GM21390 (cell line): ENCODE measurements at regions not wholly inside any gene's neighbourhood (a gene's known extent, or its start where the extent isn't known, plus 50 kb on each side); places are given as distances from the start of the nearest gene placed in this dataset.

Experiments
- ATAC-seq: cut with Tn5 transposase; IDR thresholded peaks from one replicate; pipeline ENCODE4 v1.9.1; 2021; ENCODE audit not compliant: unreplicated experiment

DNA sequence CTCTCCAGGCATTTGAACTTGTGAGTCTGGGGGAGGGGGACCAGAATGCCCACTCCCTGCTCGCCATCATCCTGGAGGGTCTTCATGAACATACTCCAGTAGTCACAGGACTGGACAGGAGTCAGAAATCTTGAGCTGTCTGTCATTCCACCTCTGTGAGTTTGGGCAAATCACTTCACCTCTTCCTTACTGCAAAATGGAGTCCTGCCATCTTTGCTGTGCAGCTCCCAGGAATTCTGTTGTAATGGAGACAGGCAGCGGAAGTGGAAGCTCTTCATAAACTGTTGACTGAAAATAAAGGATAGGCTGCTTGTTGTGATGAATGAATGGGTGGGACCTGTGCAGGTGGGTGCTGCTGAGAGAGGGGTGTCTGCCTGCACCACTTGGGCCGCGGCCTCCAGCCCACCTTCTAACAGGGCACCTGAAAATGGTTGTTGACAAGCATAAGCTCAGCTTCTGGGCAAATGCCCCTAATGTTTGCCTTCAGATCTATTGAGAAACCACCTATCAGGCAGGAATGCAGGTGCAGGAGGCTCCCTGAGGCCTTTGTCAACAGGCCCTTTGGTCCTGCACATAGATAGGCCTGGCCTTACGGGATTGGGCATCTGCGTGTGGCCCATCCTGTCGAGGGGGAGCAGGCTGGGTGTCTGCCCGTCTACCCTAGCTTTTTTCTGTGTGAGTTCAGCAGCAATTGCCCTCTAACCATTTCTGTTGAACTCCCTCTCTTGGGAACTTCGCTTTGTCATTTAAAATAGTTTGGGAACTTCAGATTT is 321.0 kb downstream of the RPS6KC1 start:
- ATAC-seq, result no peak

DNA sequence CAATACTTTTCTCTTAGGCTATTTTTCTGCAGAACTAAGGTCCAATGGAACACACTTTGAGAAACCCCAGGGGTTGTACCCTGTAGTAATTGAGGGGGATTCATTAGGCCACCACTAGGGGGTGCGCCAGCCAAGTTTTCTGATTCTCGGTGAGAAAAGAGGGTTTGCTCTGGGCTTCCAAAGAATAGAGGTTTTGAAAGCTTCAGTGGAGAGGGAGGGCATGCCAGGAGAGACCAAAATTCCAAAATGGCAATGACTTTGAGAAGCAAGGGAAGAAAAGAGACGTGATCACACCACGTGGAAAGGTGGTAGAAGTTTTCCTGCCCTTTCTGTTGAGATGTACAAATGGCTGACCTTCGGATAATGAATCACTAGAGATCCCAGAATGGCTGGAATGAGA is 323.3 kb downstream of the RPS6KC1 start:
- ATAC-seq, result peak; percentile 93

- ATAC-seq, result no peak
These were observed 324.0 kb downstream of the RPS6KC1 start for GRCh38 chr1:213375002-213375401.

DNA sequence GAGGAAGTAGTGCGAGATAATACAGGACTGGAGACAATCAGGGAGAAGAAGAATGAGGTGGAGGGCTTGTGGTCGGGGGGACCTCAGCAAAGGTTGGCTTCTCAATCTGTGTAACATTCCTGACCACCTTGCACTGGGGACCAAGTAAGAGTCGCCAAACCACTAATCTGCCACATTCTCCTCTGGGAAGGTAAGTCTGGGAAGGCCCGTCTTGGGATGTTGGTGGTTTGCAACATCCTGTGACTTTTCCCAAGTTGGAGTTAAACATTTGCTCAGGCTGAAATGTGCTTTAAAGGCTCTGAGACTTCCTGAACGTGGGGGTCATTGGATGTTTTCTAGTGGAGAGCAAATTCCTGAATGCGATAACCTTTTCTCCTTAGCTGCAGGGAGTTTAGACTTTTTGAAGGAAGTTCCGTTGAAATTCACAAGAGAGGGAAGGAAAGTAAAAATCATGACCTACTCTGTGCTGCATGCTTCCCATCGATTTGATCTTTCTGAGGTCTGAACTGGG is 325.9 kb downstream of the RPS6KC1 start:
- no peak for ATAC-seq

- no peak for ATAC-seq
These were observed 329.8 kb downstream of the RPS6KC1 start for GRCh38 chr1:213380865-213381264.

- ATAC-seq, result no peak
These were observed 330.6 kb downstream of the RPS6KC1 start for GRCh38 chr1:213381572-213382084.

DNA sequence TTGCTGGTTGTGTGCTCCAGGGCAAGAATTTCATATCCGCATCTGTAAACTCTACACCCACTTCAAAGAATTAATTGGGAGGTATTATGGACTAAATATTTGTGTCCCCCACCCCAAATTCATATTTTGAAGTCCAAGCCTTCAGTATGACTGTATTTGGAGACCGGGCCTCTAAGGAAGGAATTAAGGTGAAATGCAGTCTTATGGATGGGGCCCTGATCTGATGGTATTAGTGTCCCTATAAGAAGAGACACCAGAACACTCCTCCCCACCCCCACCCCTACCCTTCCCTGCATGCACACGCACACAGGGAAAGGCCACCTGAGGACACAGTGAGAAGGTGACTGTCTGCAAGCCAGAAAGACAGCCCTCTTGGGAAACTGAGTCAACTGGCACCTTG is 332.4 kb downstream of the RPS6KC1 start:
- no peak for ATAC-seq

GRCh38 chr1:213385201-213385600 is 334.2 kb downstream of the RPS6KC1 start:
- ATAC-seq, result no peak

GRCh38 chr1:213385806-213386324 is 334.8 kb downstream of the RPS6KC1 start:
- ATAC-seq, result no peak

DNA sequence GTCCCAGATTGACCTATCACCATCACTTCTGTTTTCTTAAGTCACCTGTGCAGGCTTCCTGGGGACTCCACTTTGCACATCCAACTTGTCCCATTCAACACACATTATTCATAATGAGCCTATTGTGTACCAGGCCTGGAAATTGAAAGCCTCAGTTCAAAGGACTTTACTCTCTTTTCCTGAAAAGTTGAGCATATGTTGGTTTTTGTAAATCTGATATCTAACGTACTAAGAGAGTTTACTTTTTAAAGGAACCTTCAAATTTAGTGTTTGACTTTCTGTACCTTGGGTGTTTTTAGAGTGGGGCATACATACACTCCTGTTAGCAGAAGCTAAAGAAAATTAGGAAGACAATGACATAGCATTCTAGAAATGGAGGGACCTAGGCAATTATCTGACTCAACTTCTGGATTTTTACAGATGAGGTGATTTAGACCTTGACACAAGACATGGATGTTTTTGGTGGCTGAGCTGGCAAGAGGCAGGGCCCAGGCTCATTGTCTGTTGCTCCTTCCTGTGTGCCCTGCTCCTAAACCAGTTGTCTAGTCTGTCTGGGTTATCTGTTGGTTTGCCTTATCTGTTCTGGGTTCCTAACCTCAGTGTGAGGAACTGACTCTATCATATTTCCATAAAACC is 336.5 kb downstream of the RPS6KC1 start:
- no peak for ATAC-seq

DNA sequence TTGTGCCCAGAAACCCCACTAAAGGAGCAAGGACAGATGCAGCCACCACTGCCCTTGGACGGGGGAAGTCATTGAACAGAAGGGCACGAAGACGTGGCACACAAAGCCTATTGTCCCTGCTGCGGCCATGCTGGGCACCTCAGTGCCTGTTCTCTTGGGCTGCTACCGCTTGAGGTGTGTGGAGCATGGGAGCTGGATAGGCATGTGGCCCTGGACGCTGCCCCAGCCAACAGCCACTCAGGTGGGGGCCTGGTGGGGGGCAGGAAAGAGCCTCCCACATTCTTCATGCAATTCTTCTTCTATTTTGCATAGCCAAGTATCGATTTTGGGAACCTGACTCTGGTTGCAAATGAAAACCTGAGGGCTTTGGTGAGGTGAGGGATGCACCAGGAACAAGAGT is 337.2 kb downstream of the RPS6KC1 start:
- ATAC-seq, result no peak

DNA sequence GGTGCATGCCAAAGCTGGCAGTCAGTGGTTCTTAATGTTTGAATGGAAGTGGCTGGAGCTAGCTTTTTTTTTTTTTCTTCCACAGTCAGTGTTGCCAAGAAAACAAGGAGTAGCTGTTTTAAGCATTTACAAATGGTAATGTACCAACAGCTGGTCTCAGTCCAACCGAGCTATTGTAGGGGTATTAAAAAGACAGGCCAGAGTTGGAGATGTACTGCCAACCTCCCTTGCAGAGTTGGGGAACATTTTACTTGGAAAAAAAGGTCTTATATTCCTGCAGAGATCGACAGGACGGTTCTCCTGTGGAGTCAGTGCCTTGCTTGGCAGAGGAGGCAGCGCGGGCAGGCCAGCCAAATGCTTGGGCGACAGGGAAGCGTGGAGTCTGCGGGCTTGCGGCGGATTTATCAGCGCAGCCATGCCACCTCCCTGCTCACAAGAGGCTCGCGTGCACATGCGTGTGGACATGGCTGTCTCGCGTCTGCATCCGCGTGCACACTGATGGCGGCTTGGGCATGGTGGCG is 338.1 kb downstream of the RPS6KC1 start:
- no peak for ATAC-seq

- ATAC-seq, result no peak
These were observed 340.4 kb downstream of the RPS6KC1 start for GRCh38 chr1:213391445-213391844.

GRCh38 chr1:213393860-213394259 is 342.8 kb downstream of the RPS6KC1 start:
- ATAC-seq, result no peak

DNA sequence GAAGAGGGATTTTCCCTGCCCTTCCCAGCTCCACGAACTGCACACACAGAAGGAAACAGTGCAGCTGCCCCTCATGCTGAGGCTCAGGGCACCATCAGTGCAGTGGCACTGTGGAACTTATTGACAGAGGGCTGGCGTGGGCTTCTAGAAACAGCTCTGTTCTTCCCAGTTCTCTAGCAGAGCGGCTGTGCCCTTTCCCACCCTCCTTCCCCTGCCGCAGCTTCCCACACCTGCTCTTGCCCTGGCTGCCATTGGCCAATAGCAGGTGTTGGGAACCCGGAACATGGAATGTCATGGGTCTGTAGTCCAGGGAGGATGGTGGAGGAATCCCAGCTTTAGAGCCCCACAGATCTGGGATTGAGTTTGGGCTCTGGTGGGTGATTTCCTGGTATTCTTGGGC is 343.8 kb downstream of the RPS6KC1 start:
- no peak for ATAC-seq

DNA sequence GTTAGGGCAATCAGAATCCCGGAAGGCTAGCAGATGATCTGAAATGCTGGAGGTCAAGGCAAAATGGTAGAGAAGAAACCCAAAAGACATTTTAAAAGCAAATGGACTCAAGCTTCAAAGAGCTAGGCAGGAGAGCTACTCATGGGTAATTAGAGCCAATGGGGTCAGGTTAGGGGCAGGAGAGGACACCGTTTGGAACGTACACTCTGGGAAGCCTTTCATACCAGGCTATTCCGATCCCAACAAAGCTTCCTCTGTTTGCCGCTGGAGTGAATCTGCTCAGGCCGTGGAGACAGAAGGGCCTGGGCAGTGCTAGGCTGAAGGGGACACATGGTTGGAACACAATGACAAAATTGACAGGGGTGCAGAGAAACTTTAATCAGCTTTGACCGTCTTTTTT is 346.6 kb downstream of the RPS6KC1 start:
- ATAC-seq, result no peak

GRCh38 chr1:213399695-213400094 is 348.7 kb downstream of the RPS6KC1 start:
- ATAC-seq, result no peak

DNA sequence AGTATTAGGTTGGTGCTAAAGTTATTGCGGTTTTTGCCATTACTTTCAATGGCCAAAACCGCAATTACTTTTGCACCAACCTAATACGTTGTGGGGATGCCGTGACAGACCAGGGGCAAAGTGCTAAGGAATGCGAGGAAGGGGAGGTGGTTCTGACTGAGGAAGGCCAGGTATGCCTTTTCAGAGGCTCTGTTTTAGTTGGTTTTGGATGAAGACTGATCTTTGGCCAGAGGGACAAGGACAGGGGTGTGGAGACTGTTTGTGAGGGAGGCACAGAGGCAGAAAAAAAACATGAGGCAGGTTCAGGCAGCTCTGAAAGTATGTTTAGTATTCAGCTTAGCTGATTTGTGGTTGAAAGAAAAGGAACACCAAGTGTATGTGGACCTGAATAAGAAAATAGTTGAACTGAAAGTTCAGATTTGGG is 358.2 kb downstream of the RPS6KC1 start:
- no peak for ATAC-seq

DNA sequence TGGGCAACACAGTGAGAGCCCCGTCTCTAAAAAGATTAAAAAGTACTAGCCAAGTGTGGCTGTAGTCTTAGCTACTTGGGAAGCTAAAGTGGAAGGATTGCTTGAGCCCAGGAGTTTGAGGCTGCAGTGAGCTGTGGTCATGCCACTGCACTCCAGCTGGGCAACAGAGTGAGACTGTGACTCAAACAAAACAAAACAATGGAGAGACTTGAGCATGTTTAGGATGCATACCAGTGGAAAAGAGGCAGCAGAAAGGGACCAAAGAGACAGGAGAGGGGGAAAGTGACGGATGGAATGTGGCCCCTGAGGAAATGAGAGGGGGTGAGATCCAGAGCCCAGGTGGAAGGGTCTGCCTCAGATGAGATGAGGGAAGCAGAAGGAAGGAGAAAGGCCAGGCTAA is 358.9 kb downstream of the RPS6KC1 start:
- no peak for ATAC-seq

- no peak for ATAC-seq
These were observed 363.3 kb downstream of the RPS6KC1 start for GRCh38 chr1:213414346-213414745.

DNA sequence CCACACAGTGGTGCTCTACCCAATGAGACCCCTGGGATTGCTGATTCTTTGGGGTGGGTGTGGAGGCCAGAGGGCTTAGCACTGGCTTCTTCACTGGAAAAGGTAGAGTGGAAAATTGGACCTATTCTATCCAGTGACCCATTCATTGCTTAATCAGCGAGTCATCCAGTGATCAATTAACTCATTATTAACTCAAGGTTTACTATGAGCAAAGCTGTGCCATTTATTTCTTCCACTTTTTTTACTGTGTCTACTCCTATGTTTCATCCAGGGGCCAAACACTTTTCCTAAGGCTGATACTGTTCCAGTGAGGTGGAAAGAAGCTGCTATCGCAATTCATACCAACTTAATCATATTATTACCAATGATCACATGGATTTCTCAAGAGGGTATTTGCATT is 363.9 kb downstream of the RPS6KC1 start:
- ATAC-seq, result no peak
